Stimulated activated CD8-positive, alpha-beta memory T cell treated with anti-CD3 and anti-CD28 coated beads, Interleukin-2, amount 100 ng/mL, for 48 hours (primary cell): ENCODE measurements at regions not wholly inside any gene's neighbourhood (a gene's known extent, or its start where the extent isn't known, plus 50 kb on each side); places are given as distances from the start of the nearest gene placed in this dataset.
A peak's percentile ranks its signal among the peaks of the same experiment; 100 is the strongest.

Experiments
- DNase-seq, 2 donors: peaks; one replicate each; pipeline ENCODE4 v3.0.0-alpha.2; 2020; ENCODE audit warnings: low read depth in 2 of 2

- no peak for DNase-seq
These were observed 62.0 kb downstream of the HFE start for GRCh38 chr6:26149240-26149639.

GRCh38 chr6:26152226-26153101 lies 65.2 kb downstream of the HFE start:
- DNase-seq: no peak

- no peak for DNase-seq
These were observed 68.1 kb downstream of the HFE start for GRCh38 chr6:26155061-26155930.

- peak; percentile 73 to 83 for DNase-seq
These were observed 69.0 kb downstream of the HFE start for GRCh38 chr6:26156105-26156849.

- DNase-seq: peak in 1 of 2 donors; percentile 55
These were observed 69.6 kb downstream of the HFE start for GRCh38 chr6:26156850-26157250.

GRCh38 chr6:26157251-26158075 lies 70.2 kb downstream of the HFE start:
- peak in 1 of 2 donors; percentile 56 for DNase-seq

GRCh38 chr6:26158076-26158580 lies 70.9 kb downstream of the HFE start:
- DNase-seq: peak; percentile 56 to 69

GRCh38 chr6:26158581-26159356 lies 71.5 kb downstream of the HFE start:
- DNase-seq: no peak

GRCh38 chr6:26159357-26160273 lies 72.4 kb downstream of the HFE start:
- no peak for DNase-seq

- no peak for DNase-seq
These were observed 74.1 kb downstream of the HFE start for GRCh38 chr6:26161322-26161721.

- DNase-seq: no peak
These were observed 75.2 kb downstream of the HFE start for GRCh38 chr6:26162399-26162798.

- no peak for DNase-seq
These were observed 76.3 kb downstream of the HFE start for GRCh38 chr6:26163427-26164119.

GRCh38 chr6:26164120-26164505 lies 76.9 kb downstream of the HFE start:
- no peak for DNase-seq

- DNase-seq: no peak
These were observed 78.1 kb downstream of the HFE start for GRCh38 chr6:26165261-26165790.

GRCh38 chr6:26170181-26170580 lies 83.0 kb downstream of the HFE start:
- no peak for DNase-seq

- no peak for DNase-seq
These were observed 84.0 kb downstream of the HFE start for GRCh38 chr6:26170951-26171841.

- DNase-seq: no peak
These were observed 85.4 kb downstream of the HFE start for GRCh38 chr6:26172608-26172968.
